Spleen (tissue), 11 donors: ENCODE measurements at regions not wholly inside any gene's neighbourhood (a gene's known extent, or its start where the extent isn't known, plus 50 kb on each side); places are given as distances from the start of the nearest gene placed in this dataset.

Source experiments
- DNase-seq: peaks from one replicate; pipeline ENCODE4 v3.0.0-alpha.2; 2020
- H3K27ac ChIP-seq, 8 donors: fragments of 200-600 bp; sonication (generic) in 7 of 8; 1 replicate in 4 of 8; 2 replicates in 4 of 8; pipeline versions ENCODE4 v1.5.0 to v1.8.0; 2016 to 2021; ENCODE audit warnings: inconsistent platforms in 4 of 8, mild to moderate bottlenecking in 4 of 8, moderate library complexity in 1 of 8
- H3K27me3 ChIP-seq, 7 donors: fragments of 200-600 bp; sonication (generic) in 6 of 7; replicated peaks in 1 of 7; 1 replicate in 4 of 7; 2 replicates in 3 of 7; pipeline versions ENCODE4 v1.5.0 to v1.8.0; 2016 to 2021; ENCODE audit warnings: inconsistent platforms in 3 of 7, mild to moderate bottlenecking in 1 of 7
- H3K36me3 ChIP-seq, 6 donors: fragments of 200-600 bp; sonication (generic) in 5 of 6; 1 replicate in 4 of 6; 2 replicates in 2 of 6; pipeline versions ENCODE4 v1.5.0 to v1.8.0; 2016 to 2021; ENCODE audit warnings: inconsistent platforms in 2 of 6
- H3K4me1 ChIP-seq, 6 donors: fragments of 200-600 bp; sonication (generic) in 5 of 6; 1 replicate in 3 of 6; 2 replicates in 3 of 6; pipeline versions ENCODE4 v1.5.0 to v1.8.0; 2016 to 2021; ENCODE audit warnings: inconsistent platforms in 3 of 6
- H3K4me3 ChIP-seq, 8 donors: fragments of 200-600 bp; sonication (generic) in 7 of 8; 1 replicate in 4 of 8; 2 replicates in 4 of 8; pipeline versions ENCODE4 v1.5.0 to v1.8.0; 2016 to 2021; ENCODE audit warnings: inconsistent platforms in 4 of 8, mild to moderate bottlenecking in 4 of 8, moderate library complexity in 2 of 8
- H3K9me3 ChIP-seq, 8 donors: fragments of 200-600 bp; sonication (generic) in 7 of 8; 1 replicate in 4 of 8; 2 replicates in 4 of 8; pipeline versions ENCODE4 v1.5.0 to v1.8.0; 2016 to 2021; ENCODE audit warnings: inconsistent platforms in 4 of 8
- POLR2A ChIP-seq, 3 donors: fragments of 450-650 bp; IDR thresholded peaks; one replicate each; pipeline ENCODE4 v1.5.1; 2017; ENCODE audit warnings: antibody characterized with exemption in 3 of 3, mild to moderate bottlenecking in 1 of 3
- POLR2AphosphoS5 ChIP-seq, 3 donors: sonication (generic); formaldehyde crosslinking; IDR thresholded peaks; one replicate each; pipeline ENCODE4 v1.5.1; 2017; ENCODE audit warnings: antibody characterized with exemption in 3 of 3
- WGBS, 5 donors: extraction: QIAGEN DNeasy Blood & Tissue Kit in 3 of 5; methylation state at CpG; one replicate each; pipeline versions ENCODE4 v1.1.5 to v1.1.7; 2013 to 2018; 5-methylcytosine and 5-hydroxymethylcytosine counted together
- intact Hi-C: fragments of 100-400 bp; cut with DNase I; formaldehyde crosslinking; loops from one replicate; pipeline ENCODE4 v1.15.0; 2023; ENCODE audit warnings: low total_unique reads
- TF ChIP-seq, protein P1 (sequence below), 11 experiments: fragments of 200-600 bp in 7 of 11; fragments of 450-650 bp in 4 of 11; sonication (generic) in 4 of 11; IDR thresholded peaks in 8 of 11; conservative IDR thresholded peaks in 3 of 11; 1 replicate in 7 of 11; 2 replicates in 4 of 11; pipeline versions ENCODE4 v1.4.0 to v1.8.0; 2016 to 2021; ENCODE audit warnings: antibody characterized with exemption in 11 of 11, inconsistent platforms in 4 of 11, mild to moderate bottlenecking in 1 of 11
- donor health status: healthy with polysubstance abuse.
- donor health status: DM: no; HTN: no; CAD: no; lungs with moderate emphysema.
- donor health status: DM: no; HTN: no; CAD: no.
- donor health status: Bipolar disorder and iron deficiency.
- donor health status: healthy.
- donor health status: DM: no; HTN: no; CAD: no.
- donor health status: DM: yes; HTN: yes; CAD: no.

DNA sequence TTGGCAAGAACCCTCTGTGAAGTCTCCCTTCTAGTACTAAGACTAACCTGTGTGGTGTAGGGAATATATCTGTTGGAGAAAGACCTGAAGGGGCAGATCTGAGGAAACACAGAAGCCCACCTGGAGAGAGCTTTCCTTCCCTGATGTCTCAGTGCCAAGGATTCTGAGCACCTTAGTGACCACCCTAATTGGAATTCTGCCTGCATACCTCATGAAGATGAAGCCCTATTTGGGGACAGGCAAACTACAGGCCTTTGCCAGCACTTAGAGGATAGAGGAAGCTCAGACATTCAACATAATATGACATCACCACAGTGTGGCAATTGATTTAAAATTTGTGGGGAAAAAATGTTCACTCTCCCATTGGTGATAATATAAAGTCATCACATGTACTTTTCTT lies 766.2 kb upstream of the KIRREL3 start:
- intact Hi-C loops, result no loop called here
- H3K27me3 ChIP-seq, result no peaks in the 10 kb centered on the region
- H3K4me1 ChIP-seq, result no peaks in the 10 kb centered on the region
- TF ChIP-seq POLR2A (IDR thresholded peaks at IDR 0.05) (no peak), POLR2AphosphoS5 (IDR thresholded peaks at IDR 0.05) (no peak)
- TF ChIP-seq, protein P1, sequence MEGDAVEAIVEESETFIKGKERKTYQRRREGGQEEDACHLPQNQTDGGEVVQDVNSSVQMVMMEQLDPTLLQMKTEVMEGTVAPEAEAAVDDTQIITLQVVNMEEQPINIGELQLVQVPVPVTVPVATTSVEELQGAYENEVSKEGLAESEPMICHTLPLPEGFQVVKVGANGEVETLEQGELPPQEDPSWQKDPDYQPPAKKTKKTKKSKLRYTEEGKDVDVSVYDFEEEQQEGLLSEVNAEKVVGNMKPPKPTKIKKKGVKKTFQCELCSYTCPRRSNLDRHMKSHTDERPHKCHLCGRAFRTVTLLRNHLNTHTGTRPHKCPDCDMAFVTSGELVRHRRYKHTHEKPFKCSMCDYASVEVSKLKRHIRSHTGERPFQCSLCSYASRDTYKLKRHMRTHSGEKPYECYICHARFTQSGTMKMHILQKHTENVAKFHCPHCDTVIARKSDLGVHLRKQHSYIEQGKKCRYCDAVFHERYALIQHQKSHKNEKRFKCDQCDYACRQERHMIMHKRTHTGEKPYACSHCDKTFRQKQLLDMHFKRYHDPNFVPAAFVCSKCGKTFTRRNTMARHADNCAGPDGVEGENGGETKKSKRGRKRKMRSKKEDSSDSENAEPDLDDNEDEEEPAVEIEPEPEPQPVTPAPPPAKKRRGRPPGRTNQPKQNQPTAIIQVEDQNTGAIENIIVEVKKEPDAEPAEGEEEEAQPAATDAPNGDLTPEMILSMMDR (IDR thresholded peaks at IDR 0.05 in 8 of 11, conservative IDR thresholded peaks at IDR 0.05 in 3 of 11), result no peak
- no peak overlapping the region for H3K27ac ChIP-seq
- no peaks in the 10 kb centered on the region for H3K9me3 ChIP-seq
- no peaks in the 10 kb centered on the region for H3K36me3 ChIP-seq
- no peak overlapping the region for H3K4me3 ChIP-seq
- DNase-seq, result no peak

DNA sequence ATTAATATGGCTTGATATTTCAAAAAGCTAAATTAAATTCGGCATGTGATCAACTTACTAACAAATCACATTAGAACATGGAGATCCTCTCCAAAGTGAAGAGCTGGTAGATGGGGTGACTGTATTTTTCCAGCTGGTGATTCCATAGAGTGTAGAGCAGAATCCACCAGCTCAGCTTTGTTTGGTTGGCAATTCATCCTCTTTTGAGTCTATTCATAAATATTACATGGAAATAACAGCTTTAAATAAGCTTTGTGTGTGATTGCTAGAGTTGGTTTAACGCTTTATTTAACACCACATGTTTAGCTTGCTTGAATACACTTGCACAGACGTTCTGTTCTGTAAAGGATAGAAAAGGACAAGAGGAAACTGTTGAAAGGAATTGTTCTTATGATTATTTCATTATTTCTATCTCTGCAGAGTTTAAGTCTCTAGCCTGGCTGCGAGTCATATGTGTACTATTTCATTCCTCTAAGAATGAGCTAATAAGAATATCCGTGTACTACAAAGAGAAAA lies 738.3 kb upstream of the KIRREL3 start:
- Histone ChIP-seq H3K4me1 (no peaks in the 10 kb centered on the region), H3K9me3 (no peaks in the 10 kb centered on the region), H3K36me3 (no peaks in the 10 kb centered on the region), H3K27me3 (no peaks in the 10 kb centered on the region), H3K27ac (no peak overlapping the region), H3K4me3 (no peak overlapping the region)
- no peak for DNase-seq
- 80 to 90% (median 85%) methylated on average over 5 of the region's 5 CpGs for WGBS, 5 donors
- intact Hi-C loops, result no loop called here
- TF ChIP-seq POLR2AphosphoS5 (IDR thresholded peaks at IDR 0.05) (no peak), POLR2A (IDR thresholded peaks at IDR 0.05) (no peak)
- TF ChIP-seq, protein P1 (IDR thresholded peaks at IDR 0.05 in 8 of 11, conservative IDR thresholded peaks at IDR 0.05 in 3 of 11), result no peak

DNA sequence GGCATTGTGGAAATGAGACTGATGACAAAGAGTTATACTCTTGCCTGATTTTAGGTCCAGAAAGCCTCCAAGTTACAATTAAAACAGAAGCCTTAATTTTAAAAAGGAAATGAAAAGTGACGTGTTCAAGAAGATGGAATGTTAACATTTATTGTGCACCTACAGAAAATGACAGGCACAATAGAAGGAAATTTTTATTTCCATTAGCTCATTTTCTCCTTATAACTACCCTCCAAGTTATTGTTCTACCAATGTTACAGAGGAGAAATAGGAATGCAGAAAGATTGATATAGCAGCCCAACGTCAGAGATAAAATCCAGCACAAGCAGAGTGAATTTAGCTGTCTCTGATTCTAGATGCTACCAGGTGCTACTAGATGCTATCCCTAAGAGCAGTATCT lies 736.9 kb upstream of the KIRREL3 start:
- 72 to 82% (median 78%) methylated on average over 2 of the region's 2 CpGs for WGBS, 5 donors
- H3K36me3 ChIP-seq, result no peaks in the 10 kb centered on the region
- no peaks in the 10 kb centered on the region for H3K9me3 ChIP-seq
- H3K27ac ChIP-seq, result no peak overlapping the region
- intact Hi-C loops, result no loop called here
- H3K4me3 ChIP-seq, result no peak overlapping the region
- DNase-seq, result no peak
- no peaks in the 10 kb centered on the region for H3K27me3 ChIP-seq
- H3K4me1 ChIP-seq, result no peaks in the 10 kb centered on the region
- no peak for TF ChIP-seq POLR2A (IDR thresholded peaks at IDR 0.05)
- TF ChIP-seq, protein P1 (IDR thresholded peaks at IDR 0.05 in 8 of 11, conservative IDR thresholded peaks at IDR 0.05 in 3 of 11), result no peak
- no peak for TF ChIP-seq POLR2AphosphoS5 (IDR thresholded peaks at IDR 0.05)

DNA sequence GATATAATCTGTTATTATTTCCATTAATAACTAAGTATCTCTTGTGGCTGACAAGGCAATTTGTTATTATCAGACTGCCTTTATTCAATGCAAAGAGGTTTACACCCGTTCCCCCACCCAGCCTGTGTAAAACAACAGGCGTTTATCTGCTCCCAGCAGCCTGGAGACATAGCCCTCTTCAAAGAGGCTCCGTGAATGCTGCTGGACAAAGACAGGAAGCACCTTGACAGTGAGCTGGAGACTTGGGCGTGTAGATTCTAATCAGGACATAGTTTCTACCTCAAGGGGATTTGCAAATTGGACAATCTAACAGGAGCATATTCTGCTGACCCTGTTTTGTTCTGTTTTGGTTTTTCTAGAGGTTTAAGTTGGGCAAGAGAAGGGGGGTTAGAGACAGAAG lies 733.0 kb upstream of the KIRREL3 start:
- no peak overlapping the region for H3K27ac ChIP-seq
- no peak for TF ChIP-seq POLR2A (IDR thresholded peaks at IDR 0.05)
- no peak for TF ChIP-seq POLR2AphosphoS5 (IDR thresholded peaks at IDR 0.05)
- TF ChIP-seq, protein P1 (IDR thresholded peaks at IDR 0.05 in 8 of 11, conservative IDR thresholded peaks at IDR 0.05 in 3 of 11), result no peak
- DNase-seq, result no peak
- intact Hi-C loops, result no loop called here
- H3K27me3 ChIP-seq, result no peaks in the 10 kb centered on the region
- H3K4me1 ChIP-seq, result no peaks in the 10 kb centered on the region
- no peak overlapping the region for H3K4me3 ChIP-seq
- no peaks in the 10 kb centered on the region for H3K36me3 ChIP-seq
- 2 to 10% (median 5%) methylated on average over 4 of the region's 4 CpGs for WGBS, 5 donors
- no peaks in the 10 kb centered on the region for H3K9me3 ChIP-seq
